Tibial nerve (tissue), 4 donors: ENCODE measurements at regions not wholly inside any gene's neighbourhood (a gene's known extent, or its start where the extent isn't known, plus 50 kb on each side); places are given as distances from the start of the nearest gene placed in this dataset.

Source experiments
- DNase-seq, 2 donors: peaks; one replicate each; pipeline ENCODE4 v3.0.0-alpha.2; 2019; ENCODE audit warnings: low spot score in 2 of 2
- H3K27ac ChIP-seq, 4 donors: fragments of 200-600 bp; sonication (generic) in 3 of 4; one replicate each; pipeline ENCODE4 v1.5.1; 2017 to 2019; ENCODE audit warnings: mild to moderate bottlenecking in 1 of 4
- H3K27me3 ChIP-seq, 2 donors: fragments of 200-600 bp; sonication (generic) in 1 of 2; one replicate each; pipeline versions ENCODE4 v1.5.1 to v1.6.0; 2017 to 2019
- H3K36me3 ChIP-seq, 3 donors: fragments of 200-600 bp; sonication (generic); one replicate each; pipeline ENCODE4 v1.5.1; 2018 to 2019
- H3K4me1 ChIP-seq, 4 donors: fragments of 200-600 bp; sonication (generic) in 3 of 4; one replicate each; pipeline ENCODE4 v1.5.1; 2017 to 2019
- H3K4me3 ChIP-seq, 4 donors: fragments of 200-600 bp; sonication (generic) in 3 of 4; one replicate each; pipeline ENCODE4 v1.5.1; 2017 to 2019; ENCODE audit warnings: mild to moderate bottlenecking in 1 of 4, moderate library complexity in 1 of 4
- H3K9me3 ChIP-seq, 4 donors: fragments of 200-600 bp; sonication (generic) in 3 of 4; one replicate each; pipeline ENCODE4 v1.5.1; 2017 to 2019
- CTCF ChIP-seq, 5 experiments: fragments of 200-600 bp in 3 of 5; fragments of 450-650 bp in 2 of 5; sonication (generic) in 3 of 5; IDR thresholded peaks; one replicate each; pipeline ENCODE4 v1.5.1; 2016 to 2019; ENCODE audit warnings: antibody characterized with exemption in 5 of 5, mild to moderate bottlenecking in 3 of 5, moderate library complexity in 2 of 5
- EP300 ChIP-seq, 2 donors: sonication (generic); formaldehyde crosslinking; IDR thresholded peaks; one replicate each; pipeline ENCODE4 v1.6.1; 2017; ENCODE audit warnings: antibody characterized with exemption in 2 of 2, mild to moderate bottlenecking in 1 of 2
- POLR2A ChIP-seq, 2 donors: fragments of 450-650 bp; IDR thresholded peaks; one replicate each; pipeline ENCODE4 v1.6.1; 2017; ENCODE audit warnings: antibody characterized with exemption in 2 of 2, mild to moderate bottlenecking in 2 of 2, moderate library complexity in 2 of 2
- WGBS, 2 donors: methylation state at CpG; one replicate each; pipeline ENCODE4 v1.1.5; 2018; 5-methylcytosine and 5-hydroxymethylcytosine counted together

- no peaks in the 10 kb centered on the region for H3K27me3 ChIP-seq
- DNase-seq = no peak
- no peaks in the 10 kb centered on the region for H3K4me1 ChIP-seq
- H3K36me3 ChIP-seq = no peaks in the 10 kb centered on the region
- H3K27ac ChIP-seq = no peak overlapping the region
- H3K4me3 ChIP-seq = no peak overlapping the region
- TF ChIP-seq EP300 (IDR thresholded peaks at IDR 0.05) (no peak), POLR2A (IDR thresholded peaks at IDR 0.05) (no peak), CTCF (IDR thresholded peaks at IDR 0.05) (no peak)
- peaks cover 0 to 4% (median 0%) of the 10 kb centered on the region in 4 donors for H3K9me3 ChIP-seq
- WGBS, 2 donors = 36 to 38% methylated on average over 12 of the region's 12 CpGs
Measured at GRCh38 chr3:88307666-88308065, 157.9 kb downstream of the C3orf38 start.

GRCh38 chr3:88311826-88312225, 162.1 kb downstream of the C3orf38 start:
- Histone ChIP-seq H3K9me3 (no peaks in the 10 kb centered on the region), H3K27me3 (no peaks in the 10 kb centered on the region), H3K4me3 (no peak overlapping the region), H3K4me1 (no peaks in the 10 kb centered on the region), H3K27ac (no peak overlapping the region), H3K36me3 (no peaks in the 10 kb centered on the region)
- no peak for DNase-seq
- WGBS, 2 donors = 89 to 93% methylated on average over 3 of the region's 3 CpGs
- no peak for TF ChIP-seq POLR2A (IDR thresholded peaks at IDR 0.05)
- TF ChIP-seq EP300 (IDR thresholded peaks at IDR 0.05) = no peak
- no peak for TF ChIP-seq CTCF (IDR thresholded peaks at IDR 0.05)

GRCh38 chr3:88312256-88312655, 162.5 kb downstream of the C3orf38 start:
- no peaks in the 10 kb centered on the region for H3K9me3 ChIP-seq
- H3K4me3 ChIP-seq = no peak overlapping the region
- H3K27ac ChIP-seq = no peak overlapping the region
- no peaks in the 10 kb centered on the region for H3K4me1 ChIP-seq
- no peaks in the 10 kb centered on the region for H3K36me3 ChIP-seq
- H3K27me3 ChIP-seq = no peaks in the 10 kb centered on the region
- DNase-seq = no peak
- TF ChIP-seq POLR2A (IDR thresholded peaks at IDR 0.05) = no peak
- TF ChIP-seq EP300 (IDR thresholded peaks at IDR 0.05) = no peak
- no peak for TF ChIP-seq CTCF (IDR thresholded peaks at IDR 0.05)
- 75 to 78% methylated on average over 2 of the region's 2 CpGs for WGBS, 2 donors

DNA sequence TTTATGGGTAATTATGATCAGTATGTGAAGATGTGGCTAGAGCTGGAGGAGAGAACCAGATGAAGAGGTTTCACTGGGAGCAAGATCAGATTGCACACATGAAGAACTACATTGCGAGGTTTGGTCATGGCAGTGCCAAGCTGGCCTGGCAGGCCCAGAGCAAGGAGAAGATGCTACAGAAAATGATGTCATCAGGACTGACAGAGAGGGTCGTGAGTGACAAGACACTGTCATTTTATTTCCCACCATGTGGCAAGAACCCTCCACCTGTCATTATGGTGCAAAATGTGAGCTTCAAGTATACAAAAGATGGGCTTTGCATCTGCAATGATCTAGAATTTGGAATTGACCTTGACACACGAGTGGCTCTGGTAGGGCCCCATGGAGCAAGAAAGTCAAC, 168.3 kb downstream of the C3orf38 start:
- TF ChIP-seq EP300 (IDR thresholded peaks at IDR 0.05) (no peak), POLR2A (IDR thresholded peaks at IDR 0.05) (no peak), CTCF (IDR thresholded peaks at IDR 0.05) (no peak)
- no peak for DNase-seq

DNA sequence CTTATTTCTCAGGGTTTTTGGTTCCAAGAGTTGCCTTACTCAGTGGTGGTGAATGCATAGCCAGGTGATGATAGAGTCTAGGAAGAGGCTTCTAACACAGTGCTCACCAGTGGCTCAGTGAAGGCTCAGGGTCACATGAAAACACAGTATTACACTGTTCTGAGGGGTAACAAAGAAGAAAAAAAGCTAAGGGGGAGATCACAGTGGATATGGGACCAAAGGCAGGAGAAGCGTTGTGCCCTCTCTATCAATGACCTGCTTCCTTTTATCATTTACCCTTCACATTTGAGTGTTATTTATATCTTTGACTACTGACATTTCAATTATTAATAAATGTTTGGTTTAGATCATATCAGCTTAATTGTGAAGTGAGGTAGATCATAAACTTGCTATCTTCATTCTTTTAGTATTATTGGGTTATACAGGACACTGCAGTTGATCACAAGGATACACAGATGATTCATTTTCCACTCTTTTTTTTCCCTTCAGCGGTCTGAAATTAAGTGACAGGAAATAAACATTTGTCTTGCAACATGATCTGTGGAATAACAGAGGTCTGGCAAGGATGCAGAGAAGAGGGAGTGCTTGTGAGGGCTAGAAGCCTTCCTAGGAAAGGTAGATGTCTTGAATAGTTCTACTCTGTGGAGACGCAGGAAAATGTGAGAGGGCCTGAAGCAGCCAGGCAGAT, 171.7 kb downstream of the C3orf38 start:
- 49 to 52% methylated on average over 3 of the region's 3 CpGs for WGBS, 2 donors
- DNase-seq = no peak

More for the DNA sequence above, 168.3 kb downstream of the C3orf38 start:
- Histone ChIP-seq H3K9me3 (no peaks in the 10 kb centered on the region), H3K4me3 (no peak overlapping the region), H3K4me1 (no peaks in the 10 kb centered on the region), H3K27me3 (no peaks in the 10 kb centered on the region), H3K36me3 (no peaks in the 10 kb centered on the region), H3K27ac (no peak overlapping the region)
- 78 to 87% methylated on average over 3 of the region's 3 CpGs for WGBS, 2 donors

More for the DNA sequence above, 171.7 kb downstream of the C3orf38 start:
- Histone ChIP-seq H3K27me3 (no peaks in the 10 kb centered on the region), H3K36me3 (no peaks in the 10 kb centered on the region), H3K4me1 (no peaks in the 10 kb centered on the region), H3K27ac (no peak overlapping the region), H3K9me3 (peaks cover 0 to 3% (median 0%) of the 10 kb centered on the region in 4 donors), H3K4me3 (no peak overlapping the region)
- TF ChIP-seq CTCF (IDR thresholded peaks at IDR 0.05) (no peak), POLR2A (IDR thresholded peaks at IDR 0.05) (no peak), EP300 (IDR thresholded peaks at IDR 0.05) (no peak)
